D721Med (cell line): ENCODE measurements at regions not wholly inside any gene's neighbourhood (a gene's known extent, or its start where the extent isn't known, plus 50 kb on each side); places are given as distances from the start of the nearest gene placed in this dataset.

Source experiments
- DNase-seq: peaks from one replicate; pipeline ENCODE4 v3.0.0; 2011; ENCODE audit warnings: low spot score; ENCODE audit not compliant: insufficient read length
- FAIRE-seq: peaks from 2 replicates; lab custom pipeline; 2011; peaks lifted over from hg19 to GRCh38; lab: Jason Lieb, UNC
- CTCF ChIP-seq: IDR thresholded peaks from 2 replicates; pipeline ENCODE4 v1.5.1; 2012; ENCODE audit warnings: mild to moderate bottlenecking, control low read depth; ENCODE audit not compliant: insufficient read depth; ENCODE audit errors: missing control alignments

GRCh38 chr21:35402061-35402460 is 353.0 kb upstream of the RUNX1 start:
- DNase-seq (no peak), FAIRE-seq (no peak)
- no peak for TF ChIP-seq CTCF

GRCh38 chr21:35401476-35401875 is 352.4 kb upstream of the RUNX1 start:
- FAIRE-seq (no peak), DNase-seq (no peak)
- no peak for TF ChIP-seq CTCF

- no peak for TF ChIP-seq CTCF
- DNase-seq (no peak), FAIRE-seq (no peak)
These were observed 351.3 kb upstream of the RUNX1 start for GRCh38 chr21:35400233-35400939.

GRCh38 chr21:35399706-35400105 is 350.6 kb upstream of the RUNX1 start:
- FAIRE-seq = no peak

GRCh38 chr21:35399002-35399530 is 350.0 kb upstream of the RUNX1 start:
- DNase-seq = no peak
- no peak for TF ChIP-seq CTCF
- no peak for FAIRE-seq

More at GRCh38 chr21:35399706-35400105, 350.6 kb upstream of the RUNX1 start:
- no peak for TF ChIP-seq CTCF
- DNase-seq = no peak

GRCh38 chr21:35398346-35398982 is 349.4 kb upstream of the RUNX1 start:
- TF ChIP-seq CTCF = no peak
- FAIRE-seq (no peak), DNase-seq (no peak)

GRCh38 chr21:35397781-35398180 is 348.7 kb upstream of the RUNX1 start:
- DNase-seq (no peak), FAIRE-seq (no peak)
- TF ChIP-seq CTCF = no peak
